Putamen (tissue), 1 donor: ENCODE measurements at regions not wholly inside any gene's neighbourhood (a gene's known extent, or its start where the extent isn't known, plus 50 kb on each side); places are given as distances from the start of the nearest gene placed in this dataset.
A peak's percentile ranks its signal among the peaks of the same experiment; 100 is the strongest.
"Not testable (repeated sequence)": the region's sequence is repeated elsewhere in the genome, so short reads cannot be mapped to it uniquely, and the experiment has no call there.

ENCODE experiments used
- DNase-seq: peaks from one replicate; pipeline ENCODE4 v3.0.0-alpha.2; 2016; ENCODE audit warnings: low spot score

DNA sequence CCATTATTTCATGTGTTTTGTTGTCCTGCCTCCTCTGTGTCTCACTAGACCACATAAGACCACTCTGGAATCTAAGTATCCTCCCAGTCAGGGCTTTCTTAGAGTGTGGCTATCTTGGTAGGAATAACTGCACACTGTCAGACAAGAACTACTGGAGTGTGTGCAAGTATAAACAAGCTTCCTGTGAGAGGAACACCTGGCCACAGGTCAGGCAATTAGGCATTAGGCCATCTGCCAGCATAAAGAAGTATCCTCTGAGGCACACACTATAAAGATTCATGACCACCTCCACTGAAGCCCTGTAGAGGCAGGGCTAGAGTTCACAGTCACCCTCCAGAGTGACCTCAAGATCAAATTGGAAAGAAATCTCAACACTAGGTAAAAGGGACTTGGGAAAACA is 507.0 kb upstream of the PABPC4L start:
- DNase-seq, result no peak

DNA sequence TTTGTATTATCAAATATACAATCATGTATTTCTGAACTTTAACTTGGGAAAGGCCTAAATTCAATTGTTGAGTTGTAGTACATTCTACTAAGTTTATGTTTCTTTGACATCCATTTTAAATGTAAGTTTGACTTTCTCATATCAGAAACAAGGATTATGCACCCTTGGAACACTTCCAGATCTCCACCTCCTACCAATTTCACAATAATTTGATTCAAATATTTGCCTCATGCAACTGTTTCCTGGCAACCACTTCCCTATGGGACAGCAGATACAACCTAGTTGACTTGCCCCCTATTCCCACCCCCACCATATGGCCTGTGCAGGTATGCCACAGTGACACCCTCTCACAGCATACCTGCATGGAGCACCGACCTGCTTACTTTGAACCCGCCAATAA is 506.4 kb upstream of the PABPC4L start:
- no peak for DNase-seq

GRCh38 chr4:134702374-134702773 is 500.8 kb upstream of the PABPC4L start:
- no peak for DNase-seq

DNA sequence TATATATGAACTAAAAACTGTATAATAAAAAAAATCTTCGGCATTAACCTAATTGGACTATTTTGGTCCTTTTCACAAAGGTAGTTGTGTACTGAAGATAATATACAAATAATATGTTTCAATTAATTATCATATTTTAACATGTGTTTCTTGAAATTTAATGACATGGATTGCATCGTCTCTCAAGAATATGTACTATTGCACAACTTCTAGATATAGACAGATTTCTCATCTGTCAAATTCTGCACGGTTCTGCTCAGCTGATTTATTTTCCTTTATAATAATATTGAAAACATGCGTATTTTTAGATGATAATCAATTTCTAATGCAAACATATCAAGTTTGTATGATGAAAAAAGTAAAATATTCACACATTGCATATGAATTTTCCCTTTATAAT is 498.7 kb upstream of the PABPC4L start:
- no peak for DNase-seq

- not testable (repeated sequence) for DNase-seq
Measured at GRCh38 chr4:134698831-134699230, 497.2 kb upstream of the PABPC4L start.

DNA sequence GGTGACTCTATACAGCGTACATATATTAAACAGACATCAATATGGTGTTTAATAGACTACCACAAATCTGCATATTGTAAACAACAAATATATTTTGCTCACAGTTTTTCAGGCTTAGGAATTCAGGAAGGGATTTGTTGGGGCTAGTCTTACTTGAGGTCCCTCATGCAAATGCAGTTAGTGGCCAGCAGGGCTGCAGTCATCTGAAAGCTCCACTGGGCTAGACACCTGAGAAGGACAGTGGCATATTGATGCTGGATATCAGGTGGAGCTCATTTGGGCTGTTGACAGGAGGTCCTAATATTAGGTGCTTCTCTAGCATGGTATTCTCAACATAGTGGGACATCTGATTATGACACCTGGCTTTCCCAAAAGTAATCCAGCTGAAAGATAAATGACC is 493.8 kb upstream of the PABPC4L start:
- no peak for DNase-seq

- no peak for DNase-seq
Measured at GRCh38 chr4:134691915-134692314, 490.3 kb upstream of the PABPC4L start.

DNA sequence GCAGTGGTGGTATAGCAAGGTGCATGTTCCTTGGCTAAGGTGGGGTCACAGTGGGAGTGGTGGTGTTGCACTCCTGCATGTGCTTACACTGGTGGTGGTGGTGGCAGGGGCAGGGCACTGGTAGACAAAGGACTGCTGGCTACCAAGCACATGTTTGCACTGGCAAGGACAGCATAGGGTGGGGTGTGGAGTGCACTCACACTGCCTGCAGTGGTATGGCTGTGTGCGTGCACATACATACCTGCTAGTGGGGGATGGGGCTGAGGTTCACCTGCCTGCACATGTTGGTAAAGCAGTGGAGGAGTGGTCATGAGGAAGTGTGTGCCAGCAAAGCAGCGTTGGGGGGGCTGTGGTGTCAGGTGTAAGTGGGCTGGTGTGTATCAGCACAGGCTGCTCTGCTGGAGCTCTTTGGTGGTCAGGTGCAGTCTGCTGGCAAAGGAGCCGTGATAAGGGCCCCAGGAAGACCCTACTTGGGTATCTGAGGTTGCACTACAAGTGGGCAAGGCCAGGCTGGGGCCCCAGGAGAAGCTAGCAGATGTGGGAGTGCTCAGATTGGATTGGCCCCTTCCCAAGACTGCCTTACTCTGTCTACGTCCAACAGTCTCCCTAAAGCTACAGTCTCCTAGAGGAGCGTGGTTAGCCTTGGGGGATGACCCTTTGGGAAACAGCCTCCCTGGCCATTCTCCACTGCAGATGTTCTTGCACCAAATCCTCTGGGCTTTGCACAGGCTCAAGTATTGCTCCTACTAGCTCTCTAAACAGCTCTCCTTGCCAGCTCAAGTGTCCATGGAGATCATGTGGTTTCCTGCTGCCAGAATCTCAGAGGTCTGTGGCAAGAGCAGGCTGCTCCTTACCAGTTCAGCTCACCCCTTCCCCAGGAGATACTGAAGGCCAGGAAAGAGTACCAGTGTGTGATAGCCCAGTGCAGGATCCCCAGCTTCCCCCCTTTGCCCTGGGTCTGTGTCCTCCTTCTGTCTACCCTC is 486.3 kb upstream of the PABPC4L start:
- no peak for DNase-seq

DNA sequence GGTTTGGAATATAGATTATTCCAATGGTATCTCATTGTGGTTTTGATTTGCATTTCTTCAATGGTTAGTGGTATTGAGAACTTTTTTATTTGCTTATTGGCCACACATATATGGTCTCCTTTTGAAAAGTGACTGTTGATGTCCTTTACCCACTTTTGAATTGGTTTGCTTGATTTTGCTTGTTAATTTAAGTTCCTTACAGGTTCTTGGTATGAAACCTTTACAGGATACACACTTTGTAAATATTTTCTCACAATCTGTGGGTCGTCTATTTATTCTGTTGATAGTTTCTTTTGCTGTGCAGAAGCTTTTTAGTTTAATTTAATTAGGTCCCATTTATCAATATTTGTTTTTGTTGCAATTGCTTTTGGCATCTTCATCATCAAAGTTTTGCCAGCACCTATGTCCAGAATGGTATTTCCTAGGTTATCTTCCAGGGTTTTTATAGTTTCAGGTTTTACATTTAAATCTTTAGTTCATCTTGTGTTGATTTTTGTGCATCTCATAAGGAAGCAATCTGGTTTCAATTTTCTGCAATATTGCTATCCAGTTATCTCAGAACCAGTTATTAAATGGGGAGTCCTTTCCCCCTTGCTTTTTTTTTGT is 475.7 kb upstream of the PABPC4L start:
- no peak for DNase-seq

- DNase-seq, result no peak
Measured at GRCh38 chr4:134668237-134668636, 466.6 kb upstream of the PABPC4L start.

- no peak for DNase-seq
Measured at GRCh38 chr4:134666640-134667039, 465.1 kb upstream of the PABPC4L start.

DNA sequence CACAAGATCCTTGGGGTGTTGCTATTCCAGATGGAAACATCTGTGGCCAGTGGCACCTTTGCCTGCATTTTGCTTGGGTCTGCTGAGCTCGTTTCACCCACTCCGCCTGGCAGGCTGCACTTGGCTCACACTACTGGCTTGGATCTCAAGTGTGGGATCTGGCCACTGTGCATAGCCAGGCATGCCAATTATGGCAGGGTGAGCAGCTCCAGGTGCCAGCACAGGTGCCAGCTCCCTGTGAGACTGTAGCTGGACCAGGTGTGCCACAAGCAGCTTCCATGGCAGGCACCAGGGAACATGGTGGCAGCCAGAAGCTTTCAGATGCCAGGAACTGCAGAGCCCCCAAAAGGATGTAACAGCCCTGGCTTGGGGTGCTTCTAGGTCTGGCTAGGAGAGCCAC is 463.8 kb upstream of the PABPC4L start:
- no peak for DNase-seq

- no peak for DNase-seq
Measured at GRCh38 chr4:134663742-134664141, 462.2 kb upstream of the PABPC4L start.

- DNase-seq, result no peak
Measured at GRCh38 chr4:134650461-134650860, 448.9 kb upstream of the PABPC4L start.

- no peak for DNase-seq
Measured at GRCh38 chr4:134645778-134646177, 444.2 kb upstream of the PABPC4L start.

DNA sequence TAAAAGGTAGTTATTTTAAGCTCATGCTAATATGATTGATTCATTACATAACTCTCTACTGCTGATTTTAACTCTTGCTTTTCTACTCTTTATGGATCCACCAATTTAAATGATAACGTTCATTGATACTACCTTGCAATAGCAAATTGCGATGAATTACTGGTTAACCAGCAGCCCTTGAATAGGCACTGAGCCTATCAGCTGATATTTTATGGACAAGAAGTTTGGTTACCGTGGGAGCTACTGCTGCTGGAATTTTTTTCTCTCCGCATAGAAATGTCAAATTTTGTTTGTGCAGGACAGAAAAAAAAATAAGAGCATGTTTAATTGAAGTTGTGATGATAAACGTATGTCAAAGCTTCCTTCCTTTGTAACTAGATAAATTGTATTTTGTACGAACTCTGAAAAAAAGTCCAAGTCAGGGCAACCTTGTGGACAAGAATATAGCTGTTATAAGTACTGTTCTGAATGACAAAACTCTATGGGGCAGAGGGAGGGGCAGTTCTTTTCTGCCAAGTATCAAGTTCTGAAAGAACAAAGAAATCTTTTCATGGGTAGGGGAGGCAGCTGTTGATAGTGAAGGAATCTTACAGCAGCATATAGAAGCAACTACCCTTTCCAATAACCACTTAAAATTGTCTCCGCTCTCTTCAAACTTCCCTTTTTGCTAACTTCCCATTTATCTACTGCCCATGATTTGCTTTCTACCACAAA is 434.9 kb upstream of the PABPC4L start:
- peak; percentile 13 for DNase-seq

GRCh38 chr4:134634301-134634700 is 432.7 kb upstream of the PABPC4L start:
- DNase-seq, result no peak

DNA sequence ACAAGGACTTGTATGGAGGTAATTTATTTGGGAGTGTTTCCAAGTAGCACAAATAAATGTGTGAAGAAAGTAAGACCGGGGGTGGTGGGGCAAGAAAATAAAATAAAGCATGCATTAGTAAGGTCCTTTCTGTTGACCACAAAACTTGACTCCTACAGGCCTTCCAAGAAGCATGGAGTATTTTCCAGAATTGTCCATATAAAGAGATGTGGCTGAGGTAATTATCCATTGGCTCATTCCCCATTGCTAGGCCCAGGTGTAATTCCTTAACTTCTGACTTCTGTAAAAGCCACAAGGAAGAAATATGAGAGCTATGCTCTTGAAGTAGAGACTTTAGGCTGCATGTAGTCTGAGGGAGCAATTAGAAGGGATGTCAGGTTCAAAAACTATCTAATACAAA is 430.5 kb upstream of the PABPC4L start:
- no peak for DNase-seq

DNA sequence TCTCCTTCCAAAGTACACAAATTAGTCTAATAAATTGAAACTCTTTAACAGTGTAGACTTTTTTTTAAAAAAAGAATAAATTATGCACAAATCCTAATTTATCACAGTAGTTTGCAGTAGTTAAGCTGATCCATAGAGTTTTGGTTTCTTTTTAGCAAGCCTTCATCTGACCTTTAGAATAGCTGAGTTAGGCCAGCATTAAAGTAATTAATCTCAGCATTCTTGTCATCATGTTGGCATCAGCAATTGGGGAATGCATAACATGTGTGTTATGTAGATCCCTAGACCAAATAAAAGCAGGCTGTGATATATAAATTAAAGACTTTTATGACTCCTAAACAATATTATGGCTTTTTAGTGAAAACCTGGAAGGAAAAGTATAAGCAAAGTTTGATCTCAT is 426.5 kb upstream of the PABPC4L start:
- no peak for DNase-seq

GRCh38 chr4:134627366-134627765 is 425.8 kb upstream of the PABPC4L start:
- no peak for DNase-seq

- no peak for DNase-seq
Measured at GRCh38 chr4:134624365-134624764, 422.8 kb upstream of the PABPC4L start.

DNA sequence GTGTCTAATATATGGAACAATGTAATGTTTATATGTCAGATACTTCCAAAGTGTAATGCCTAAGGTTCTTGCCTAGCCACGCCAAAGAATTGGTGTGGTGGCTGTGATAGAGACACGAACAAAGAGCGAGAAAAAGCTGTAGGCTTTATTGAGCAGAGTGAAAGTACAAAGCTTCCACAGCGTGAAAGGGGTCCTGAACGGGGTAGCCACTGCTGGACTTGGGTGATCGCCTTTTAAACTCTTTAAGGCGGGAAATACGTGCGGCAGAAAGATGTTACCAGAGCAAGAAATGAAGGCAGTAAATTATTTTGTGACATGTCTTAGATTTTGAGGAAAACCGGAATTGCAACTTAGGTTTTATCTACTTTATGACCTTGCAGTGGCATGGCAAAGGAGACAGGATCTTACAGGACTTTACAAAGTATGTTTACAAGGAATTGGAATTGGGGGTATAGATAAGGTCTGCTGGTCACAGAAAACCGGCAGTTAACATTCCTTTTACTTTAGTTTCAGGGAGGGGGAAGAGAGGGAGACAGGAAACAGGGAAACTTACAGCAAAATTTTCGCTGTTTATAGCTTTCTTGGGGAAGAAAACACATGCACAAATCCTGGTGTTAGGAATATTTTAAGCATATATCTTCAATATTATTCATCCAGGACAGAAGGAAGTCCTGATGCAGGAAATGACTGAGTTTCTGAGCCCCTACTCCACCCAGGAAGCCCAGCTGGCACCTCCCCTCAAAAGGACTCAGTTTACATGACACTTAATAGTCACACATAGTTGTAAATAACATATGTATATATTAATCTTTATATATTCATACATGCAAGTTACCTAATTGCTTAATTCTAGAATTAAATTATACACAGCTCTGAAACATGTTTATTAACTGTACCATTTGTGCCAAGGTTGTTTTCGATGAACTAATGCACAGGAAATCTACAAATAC is 421.3 kb upstream of the PABPC4L start:
- not testable (repeated sequence) for DNase-seq
